IPS-20b (cell line): ENCODE measurements at regions not wholly inside any gene's neighbourhood (a gene's known extent, or its start where the extent isn't known, plus 50 kb on each side); places are given as distances from the start of the nearest gene placed in this dataset.

ENCODE experiments used
- H3K27ac ChIP-seq: one replicate; pipeline ENCODE4 v1.5.1; 2013; ENCODE audit warnings: low read length
- H3K27me3 ChIP-seq: 2 replicates; pipeline ENCODE4 v1.6.1; 2013; ENCODE audit warnings: mild to moderate bottlenecking, low read length, inconsistent platforms; ENCODE audit not compliant: insufficient read depth
- H3K36me3 ChIP-seq: 2 replicates; pipeline ENCODE4 v1.6.1; 2013; ENCODE audit warnings: low read depth, mild to moderate bottlenecking, inconsistent platforms, low read length, moderate library complexity; ENCODE audit not compliant: insufficient read depth
- H3K4me1 ChIP-seq: 2 replicates; pipeline ENCODE4 v1.6.1; 2013; ENCODE audit warnings: mild to moderate bottlenecking, control low read depth, inconsistent platforms, low read length, moderate library complexity; ENCODE audit not compliant: insufficient read depth
- H3K4me3 ChIP-seq: 2 replicates; pipeline ENCODE4 v1.5.1; 2013; ENCODE audit warnings: mild to moderate bottlenecking, low read length, inconsistent platforms
- H3K9ac ChIP-seq: 2 replicates; pipeline ENCODE4 v1.6.1; 2013; ENCODE audit warnings: low read depth, mild to moderate bottlenecking, inconsistent platforms, low read length, moderate library complexity
- H3K9me3 ChIP-seq: 2 replicates; pipeline ENCODE4 v1.6.1; 2013; ENCODE audit warnings: mild to moderate bottlenecking, low read depth, low read length, inconsistent platforms; ENCODE audit not compliant: insufficient read depth

- peak overlapping the region; percentile 65 for H3K27ac ChIP-seq
- no peaks in the 10 kb centered on the region for H3K27me3 ChIP-seq
- no peaks in the 10 kb centered on the region for H3K9me3 ChIP-seq
- H3K4me1 ChIP-seq, result peaks cover 30% of the 10 kb centered on the region
- H3K36me3 ChIP-seq, result no peaks in the 10 kb centered on the region
- peak overlapping the region; percentile 48; the same call in 1 of the 2 replicates for H3K9ac ChIP-seq
- H3K4me3 ChIP-seq, result peak overlapping the region; percentile 23; the same call in 1 of the 2 replicates
Observed at GRCh38 chr10:31754803-31755624, 173.6 kb downstream of the ARHGAP12 start.

GRCh38 chr10:31753681-31754080 lies 174.9 kb downstream of the ARHGAP12 start:
- no peak overlapping the region for H3K27ac ChIP-seq
- no peak overlapping the region for H3K4me3 ChIP-seq
- H3K4me1 ChIP-seq, result peaks cover 30% of the 10 kb centered on the region
- H3K9me3 ChIP-seq, result no peaks in the 10 kb centered on the region
- no peaks in the 10 kb centered on the region for H3K27me3 ChIP-seq
- no peak overlapping the region for H3K9ac ChIP-seq
- no peaks in the 10 kb centered on the region for H3K36me3 ChIP-seq

GRCh38 chr10:31752170-31752569 lies 176.5 kb downstream of the ARHGAP12 start:
- Histone ChIP-seq H3K4me1 (peaks cover 21% of the 10 kb centered on the region), H3K9ac (no peak overlapping the region), H3K9me3 (no peaks in the 10 kb centered on the region), H3K27ac (no peak overlapping the region), H3K27me3 (no peaks in the 10 kb centered on the region), H3K4me3 (no peak overlapping the region), H3K36me3 (no peaks in the 10 kb centered on the region)

- Histone ChIP-seq H3K9me3 (no peaks in the 10 kb centered on the region), H3K27ac (no peak overlapping the region), H3K4me3 (no peak overlapping the region), H3K9ac (no peak overlapping the region), H3K36me3 (no peaks in the 10 kb centered on the region), H3K4me1 (peaks cover 16% of the 10 kb centered on the region), H3K27me3 (no peaks in the 10 kb centered on the region)
Observed at GRCh38 chr10:31751738-31752080, 176.9 kb downstream of the ARHGAP12 start.

GRCh38 chr10:31751051-31751737 lies 177.4 kb downstream of the ARHGAP12 start:
- Histone ChIP-seq H3K4me3 (no peak overlapping the region), H3K27me3 (no peaks in the 10 kb centered on the region), H3K9ac (no peak overlapping the region), H3K9me3 (no peaks in the 10 kb centered on the region), H3K4me1 (peaks cover 15% of the 10 kb centered on the region), H3K36me3 (no peaks in the 10 kb centered on the region), H3K27ac (no peak overlapping the region)

GRCh38 chr10:31749981-31750840 lies 178.4 kb downstream of the ARHGAP12 start:
- no peaks in the 10 kb centered on the region for H3K36me3 ChIP-seq
- H3K4me1 ChIP-seq, result peaks cover 8% of the 10 kb centered on the region
- H3K27ac ChIP-seq, result no peak overlapping the region
- H3K9ac ChIP-seq, result no peak overlapping the region
- H3K9me3 ChIP-seq, result no peaks in the 10 kb centered on the region
- no peak overlapping the region for H3K4me3 ChIP-seq
- no peaks in the 10 kb centered on the region for H3K27me3 ChIP-seq

- no peaks in the 10 kb centered on the region for H3K27me3 ChIP-seq
- no peak overlapping the region for H3K9ac ChIP-seq
- no peaks in the 10 kb centered on the region; the same call in 1 of the 2 replicates for H3K4me1 ChIP-seq
- no peak overlapping the region for H3K27ac ChIP-seq
- no peaks in the 10 kb centered on the region for H3K36me3 ChIP-seq
- no peak overlapping the region for H3K4me3 ChIP-seq
- H3K9me3 ChIP-seq, result no peaks in the 10 kb centered on the region
Observed at GRCh38 chr10:31749301-31749700, 179.3 kb downstream of the ARHGAP12 start.

GRCh38 chr10:31745612-31746376 lies 182.8 kb downstream of the ARHGAP12 start:
- H3K9me3 ChIP-seq, result no peaks in the 10 kb centered on the region
- H3K9ac ChIP-seq, result no peak overlapping the region
- H3K4me1 ChIP-seq, result no peaks in the 10 kb centered on the region
- no peak overlapping the region for H3K4me3 ChIP-seq
- no peaks in the 10 kb centered on the region for H3K36me3 ChIP-seq
- H3K27me3 ChIP-seq, result no peaks in the 10 kb centered on the region
- no peak overlapping the region for H3K27ac ChIP-seq

GRCh38 chr10:31744025-31744424 lies 184.6 kb downstream of the ARHGAP12 start:
- Histone ChIP-seq H3K4me3 (no peak overlapping the region), H3K4me1 (no peaks in the 10 kb centered on the region), H3K27ac (no peak overlapping the region), H3K36me3 (no peaks in the 10 kb centered on the region), H3K9ac (no peak overlapping the region), H3K27me3 (no peaks in the 10 kb centered on the region), H3K9me3 (no peaks in the 10 kb centered on the region)

- Histone ChIP-seq H3K9me3 (no peaks in the 10 kb centered on the region), H3K27ac (no peak overlapping the region), H3K4me1 (no peaks in the 10 kb centered on the region), H3K36me3 (no peaks in the 10 kb centered on the region), H3K4me3 (no peak overlapping the region), H3K9ac (no peak overlapping the region), H3K27me3 (no peaks in the 10 kb centered on the region)
Observed at GRCh38 chr10:31742255-31742654, 186.4 kb downstream of the ARHGAP12 start.

- Histone ChIP-seq H3K4me3 (no peak overlapping the region), H3K9ac (no peak overlapping the region), H3K4me1 (no peaks in the 10 kb centered on the region), H3K27ac (no peak overlapping the region), H3K9me3 (no peaks in the 10 kb centered on the region), H3K27me3 (no peaks in the 10 kb centered on the region), H3K36me3 (no peaks in the 10 kb centered on the region)
Observed at GRCh38 chr10:31741473-31741872, 187.2 kb downstream of the ARHGAP12 start.
